ENCODE measurements at regions not wholly inside any gene's neighbourhood (a gene's known extent, or its start where the extent isn't known, plus 50 kb on each side); places are given as distances from the start of the nearest gene placed in this dataset.

GRCh38 chr14:62062645-62063044, 300.4 kb downstream of the SNAPC1 start:
- in situ Hi-C loops (cut with MboI; ENCODE audit: low pct_unique_long_range_greater_than_20kb, low sequenced_read_pairs, unreplicated experiment): no loop called here
- no peak for DNase-seq (ENCODE audit: low spot score)
- no peak for TF ChIP-seq CTCF (IDR thresholded peaks at IDR 0.05; ENCODE audit: extremely low read depth, insufficient read depth, missing control alignments)

- in situ Hi-C loops (cut with MboI; ENCODE audit: low pct_unique_long_range_greater_than_20kb, low sequenced_read_pairs, unreplicated experiment): no loop called here
- no peak for TF ChIP-seq CTCF (IDR thresholded peaks at IDR 0.05; ENCODE audit: extremely low read depth, insufficient read depth, missing control alignments)
- no peak for DNase-seq (ENCODE audit: low spot score)
Observed at GRCh38 chr14:62064751-62065323, 302.6 kb downstream of the SNAPC1 start.

- in situ Hi-C loops (cut with MboI; ENCODE audit: low pct_unique_long_range_greater_than_20kb, low sequenced_read_pairs, unreplicated experiment): no loop called here
- no peak for TF ChIP-seq CTCF (IDR thresholded peaks at IDR 0.05; ENCODE audit: extremely low read depth, insufficient read depth, missing control alignments)
- no peak for DNase-seq (ENCODE audit: low spot score)
Observed at GRCh38 chr14:62066304-62066703, 304.1 kb downstream of the SNAPC1 start.

GRCh38 chr14:62071039-62071438, 308.8 kb downstream of the SNAPC1 start:
- TF ChIP-seq CTCF (IDR thresholded peaks at IDR 0.05; ENCODE audit: extremely low read depth, insufficient read depth, missing control alignments): no peak
- in situ Hi-C loops (cut with MboI; ENCODE audit: low pct_unique_long_range_greater_than_20kb, low sequenced_read_pairs, unreplicated experiment): no loop called here
- no peak for DNase-seq (ENCODE audit: low spot score)

- no peak for TF ChIP-seq CTCF (IDR thresholded peaks at IDR 0.05; ENCODE audit: extremely low read depth, insufficient read depth, missing control alignments)
- in situ Hi-C loops (cut with MboI; ENCODE audit: low pct_unique_long_range_greater_than_20kb, low sequenced_read_pairs, unreplicated experiment): no loop called here
- no peak for DNase-seq (ENCODE audit: low spot score)
Observed at GRCh38 chr14:62076368-62076767, 314.1 kb downstream of the SNAPC1 start.

GRCh38 chr14:62076825-62077605, 314.8 kb downstream of the SNAPC1 start:
- DNase-seq (ENCODE audit: low spot score): no peak
- in situ Hi-C loops (cut with MboI; ENCODE audit: low pct_unique_long_range_greater_than_20kb, low sequenced_read_pairs, unreplicated experiment): no loop called here
- no peak for TF ChIP-seq CTCF (IDR thresholded peaks at IDR 0.05; ENCODE audit: extremely low read depth, insufficient read depth, missing control alignments)

Data from GM13977 (cell line).